Occipital lobe (tissue), 1 donor: ENCODE measurements at regions not wholly inside any gene's neighbourhood (a gene's known extent, or its start where the extent isn't known, plus 50 kb on each side); places are given as distances from the start of the nearest gene placed in this dataset.

ENCODE experiments used
- DNase-seq: peaks from one replicate; lab custom pipeline; 2025; lab: John Stamatoyannopoulos, UW

GRCh38 chr20:63100926-63101699 lies 94.3 kb upstream of the BHLHE23 start:
- no peak for DNase-seq

DNA sequence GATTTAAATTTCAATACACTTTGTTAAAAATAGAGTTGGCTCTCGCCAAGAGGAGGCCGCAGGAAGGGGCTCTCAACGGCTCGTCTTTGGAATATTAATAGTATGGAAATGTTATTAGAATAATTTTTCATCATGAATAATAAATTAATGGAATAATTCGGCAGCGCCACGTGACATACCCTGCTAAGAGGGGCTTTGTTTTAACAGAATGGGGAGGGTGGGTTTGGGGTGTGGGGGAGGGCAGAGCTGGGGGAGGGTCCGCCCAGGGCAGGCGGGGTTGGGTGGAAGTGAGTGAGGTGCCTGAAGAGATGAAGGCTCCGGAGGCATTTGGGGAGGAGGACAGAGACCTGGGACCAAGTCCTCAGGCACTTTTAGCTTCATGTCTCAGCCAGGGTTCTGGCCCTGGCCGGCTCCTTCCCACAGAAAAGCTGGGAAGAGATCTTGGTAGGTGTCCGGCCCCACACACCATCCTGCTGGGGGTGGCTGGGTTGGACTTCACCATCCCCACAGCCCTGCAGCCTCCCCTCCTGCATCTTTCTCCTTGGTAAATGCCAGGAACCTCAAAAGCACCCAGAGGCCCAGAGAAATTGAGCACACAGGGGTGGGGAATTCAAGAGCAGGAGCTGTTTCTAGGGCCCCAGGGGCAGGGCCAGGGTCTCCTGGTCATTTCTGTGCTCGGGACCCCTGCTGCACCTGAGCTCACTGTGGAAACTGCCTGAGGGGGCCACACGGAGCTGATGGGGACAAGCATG lies 93.6 kb upstream of the BHLHE23 start:
- DNase-seq = no peak

- DNase-seq = no peak
Measured at GRCh38 chr20:63099456-63100173, 92.9 kb upstream of the BHLHE23 start.

DNA sequence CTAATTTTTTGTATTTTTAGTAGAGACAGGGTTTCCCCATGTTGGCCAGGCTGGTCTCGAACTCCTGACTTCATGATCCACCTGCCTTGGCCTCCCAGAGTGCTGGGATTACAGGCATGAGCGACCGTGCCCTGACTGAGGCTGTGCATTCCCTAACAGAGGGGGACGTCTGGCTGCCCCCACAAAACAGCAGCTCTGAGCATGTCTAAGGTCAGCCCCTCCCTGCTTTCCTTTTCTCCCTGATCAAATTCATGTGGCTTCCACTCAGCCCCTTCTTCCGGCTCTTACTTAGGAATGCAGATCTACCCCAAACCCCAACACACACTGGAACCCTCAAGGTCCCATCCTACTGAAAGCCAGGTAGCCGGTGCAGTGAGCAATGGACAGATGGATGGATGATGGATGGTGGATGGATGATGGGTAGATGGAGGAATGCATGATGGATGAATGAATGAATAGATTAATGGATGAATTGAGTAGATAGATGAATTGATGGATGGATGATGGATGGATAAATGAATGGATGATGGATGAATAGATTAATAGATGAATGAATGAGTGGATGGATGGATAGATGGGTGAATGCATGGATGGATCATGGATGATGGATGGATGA lies 91.5 kb upstream of the BHLHE23 start:
- DNase-seq = no peak

GRCh38 chr20:63097336-63097831 lies 90.6 kb upstream of the BHLHE23 start:
- no peak for DNase-seq

DNA sequence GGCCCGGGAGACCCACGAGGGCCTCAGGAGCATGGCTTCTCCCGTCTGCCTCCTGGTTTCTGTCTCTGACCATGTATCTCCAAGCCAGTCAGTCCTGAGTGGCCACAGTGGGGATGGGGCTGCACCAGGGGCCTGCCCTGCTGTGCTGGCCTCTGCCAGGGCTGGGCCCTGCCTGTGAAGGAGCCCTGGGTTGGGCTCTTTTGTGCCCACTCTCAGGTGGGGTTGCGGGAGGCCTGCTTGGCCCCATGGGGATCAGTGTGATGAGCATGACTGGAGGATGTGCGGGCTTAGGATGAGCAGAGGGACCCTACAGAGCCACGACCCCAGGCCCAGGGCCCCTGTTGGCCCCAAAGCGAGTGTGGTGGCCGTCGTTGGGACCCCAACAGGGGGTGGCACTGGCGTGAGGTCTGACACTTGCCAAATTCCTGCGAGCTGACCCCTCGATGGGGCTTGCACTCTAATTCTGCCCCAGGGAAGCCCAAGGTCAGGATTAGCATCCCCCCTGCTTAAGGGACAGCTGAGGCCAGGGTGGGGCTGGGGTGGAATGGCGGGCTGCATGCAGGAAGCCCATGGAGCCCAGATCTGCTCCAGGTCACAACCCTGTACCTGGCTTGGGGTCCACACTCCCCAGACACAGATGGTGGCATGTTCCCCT lies 90.0 kb upstream of the BHLHE23 start:
- DNase-seq = no peak

- DNase-seq = no peak
Measured at GRCh38 chr20:63095718-63096654, 89.2 kb upstream of the BHLHE23 start.

GRCh38 chr20:63094767-63095499 lies 88.2 kb upstream of the BHLHE23 start:
- no peak for DNase-seq

DNA sequence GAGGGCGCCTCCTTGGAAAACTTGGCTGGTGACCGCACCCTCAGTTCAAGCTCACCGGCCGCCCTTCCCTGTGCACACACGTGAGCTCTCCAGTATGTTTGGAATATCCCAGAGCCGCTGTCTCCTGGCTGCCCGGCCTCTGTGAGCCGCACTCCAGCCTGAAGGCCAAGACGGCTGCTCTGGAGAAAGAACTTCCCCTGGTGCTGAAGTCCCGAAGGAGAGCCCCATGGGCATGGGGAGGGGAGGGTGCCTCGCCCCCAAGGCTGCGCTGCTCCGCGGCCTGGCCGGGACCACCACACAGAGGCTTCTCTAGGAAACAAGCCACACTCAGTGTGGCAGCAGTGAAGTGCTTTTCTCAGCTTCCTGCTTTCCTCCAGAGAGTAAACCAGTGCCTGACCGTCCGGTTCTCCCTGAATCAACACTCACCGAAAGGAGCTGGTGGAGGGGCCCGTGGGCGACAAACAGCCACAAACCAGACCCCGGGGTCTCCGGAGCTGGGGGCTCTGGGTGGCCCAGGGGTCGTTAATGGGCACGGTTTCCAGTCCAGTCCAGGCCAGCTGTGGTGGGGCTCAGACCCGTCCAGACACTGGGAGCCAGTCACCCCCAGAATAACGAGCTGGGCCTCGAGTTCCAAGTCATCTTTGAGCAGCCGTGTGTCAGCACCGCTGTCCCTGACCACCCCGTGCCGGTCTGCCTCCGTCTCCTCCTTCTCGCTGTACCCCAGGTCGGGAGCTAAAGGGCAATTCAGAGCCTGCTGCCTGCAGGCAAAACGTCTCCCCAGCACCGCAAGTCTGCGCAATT lies 87.4 kb upstream of the BHLHE23 start:
- DNase-seq = no peak

- no peak for DNase-seq
Measured at GRCh38 chr20:63092660-63093215, 86.0 kb upstream of the BHLHE23 start.

DNA sequence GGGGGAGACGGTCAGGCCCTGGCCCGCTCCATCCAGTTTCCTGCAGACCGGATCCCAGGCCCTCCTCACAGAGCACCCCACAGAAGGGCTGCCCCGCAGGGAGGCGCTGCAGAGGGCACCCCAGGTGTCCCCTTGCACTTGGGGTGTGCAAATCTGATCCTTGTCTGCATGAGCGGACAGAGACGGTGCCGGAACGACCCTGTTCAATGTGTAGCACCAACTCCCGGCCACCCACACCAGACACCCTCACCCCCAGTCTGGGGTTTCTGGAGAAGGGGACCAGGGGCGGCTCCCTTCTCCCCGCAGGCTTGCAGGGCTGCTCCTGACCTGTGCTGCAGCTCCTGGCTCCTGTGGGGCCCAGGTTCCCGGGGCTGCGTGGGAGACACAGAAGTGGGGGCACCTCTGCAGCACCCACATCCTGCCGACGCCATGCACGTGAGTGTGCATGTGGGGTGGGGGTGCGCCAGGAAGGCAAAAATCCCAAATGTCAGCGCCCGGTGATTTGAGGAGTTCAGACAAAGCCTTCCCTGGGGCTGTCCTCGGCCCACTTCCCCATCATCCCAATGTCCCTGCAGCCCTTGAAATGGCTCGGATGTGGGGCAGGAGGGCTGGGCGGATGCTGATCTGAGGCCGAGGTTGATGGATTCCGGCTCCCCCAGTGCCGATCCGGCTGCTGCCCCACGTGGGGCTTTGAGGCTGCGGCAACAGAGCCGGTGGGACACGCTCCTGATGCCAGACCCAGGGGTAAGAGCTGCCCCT lies 85.3 kb upstream of the BHLHE23 start:
- DNase-seq = no peak

DNA sequence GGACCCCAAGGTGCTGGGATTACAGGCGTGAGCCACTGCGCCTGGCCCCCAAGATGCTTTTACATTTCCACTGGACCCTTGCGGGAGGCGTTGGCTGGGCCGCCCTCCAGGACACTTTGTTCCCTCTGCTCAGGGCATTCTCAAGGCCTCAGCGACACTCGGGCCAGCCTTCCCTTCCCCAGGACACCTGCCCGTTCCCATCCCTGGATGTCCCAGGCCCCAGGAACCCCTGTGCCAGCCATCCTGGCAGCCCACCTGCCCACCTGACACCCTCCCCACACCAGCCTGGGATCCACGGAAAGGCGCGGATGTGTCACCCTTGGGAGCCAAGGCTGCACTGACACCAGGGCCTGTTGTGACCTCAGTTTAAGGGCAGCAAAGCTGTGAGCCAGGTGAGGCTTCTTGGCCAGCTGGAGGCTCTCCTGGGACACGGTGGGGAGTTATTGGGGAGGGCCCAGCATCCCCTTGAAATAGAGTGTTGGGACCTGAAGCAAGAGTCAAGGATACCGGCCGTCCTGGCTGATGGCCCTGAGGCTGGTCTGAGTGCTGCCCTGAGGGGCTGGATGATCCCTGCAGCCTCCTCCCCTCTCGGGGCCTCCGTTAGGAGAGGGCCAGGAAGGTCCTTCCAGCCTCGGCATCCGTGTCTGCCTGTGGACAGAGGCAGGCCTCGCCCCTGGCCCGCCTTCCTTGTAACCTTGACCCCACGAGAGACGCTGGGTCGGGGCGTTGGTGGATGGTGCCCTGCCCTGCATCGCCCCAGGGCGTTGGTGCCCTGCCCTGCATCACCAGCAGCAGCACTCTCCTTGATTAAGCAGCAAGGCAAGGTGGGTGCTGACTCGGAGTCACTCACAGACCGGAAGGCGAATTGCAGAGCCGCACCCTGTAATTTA lies 84.2 kb upstream of the BHLHE23 start:
- DNase-seq = no peak

GRCh38 chr20:63090052-63090451 lies 83.3 kb upstream of the BHLHE23 start:
- no peak for DNase-seq

- DNase-seq = no peak
Measured at GRCh38 chr20:63089051-63089907, 82.5 kb upstream of the BHLHE23 start.
